ENCODE measurements at regions not wholly inside any gene's neighbourhood (a gene's known extent, or its start where the extent isn't known, plus 50 kb on each side); places are given as distances from the start of the nearest gene placed in this dataset.
"Not testable (repeated sequence)": the region's sequence is repeated elsewhere in the genome, so short reads cannot be mapped to it uniquely, and the experiment has no call there.

GRCh38 chr12:14215949-14216348 is 149.5 kb upstream of the ATF7IP start:
- not testable (repeated sequence) for DNase-seq

GRCh38 chr12:14216405-14217294 is 148.8 kb upstream of the ATF7IP start:
- DNase-seq = peak; percentile 4

DNA sequence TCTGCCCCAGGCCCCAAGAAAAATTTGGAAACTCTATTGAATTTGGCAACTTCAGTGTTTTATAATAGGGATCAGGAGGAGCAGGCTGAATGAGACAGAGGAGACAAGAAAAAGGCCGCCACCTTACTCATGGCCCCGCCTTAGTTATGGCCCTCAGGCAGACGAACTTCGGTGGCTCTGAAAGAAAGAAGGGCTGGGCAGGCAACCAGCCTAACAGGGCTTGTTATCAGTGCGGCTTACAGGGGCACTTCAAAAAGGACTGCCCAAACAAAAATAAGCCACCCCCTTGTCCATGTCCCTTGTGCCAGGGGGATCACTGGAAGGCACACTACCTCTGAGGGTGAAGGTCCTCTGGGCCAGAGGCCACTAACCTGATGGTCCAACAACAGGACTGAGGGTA is 146.3 kb upstream of the ATF7IP start:
- DNase-seq = no peak

DNA sequence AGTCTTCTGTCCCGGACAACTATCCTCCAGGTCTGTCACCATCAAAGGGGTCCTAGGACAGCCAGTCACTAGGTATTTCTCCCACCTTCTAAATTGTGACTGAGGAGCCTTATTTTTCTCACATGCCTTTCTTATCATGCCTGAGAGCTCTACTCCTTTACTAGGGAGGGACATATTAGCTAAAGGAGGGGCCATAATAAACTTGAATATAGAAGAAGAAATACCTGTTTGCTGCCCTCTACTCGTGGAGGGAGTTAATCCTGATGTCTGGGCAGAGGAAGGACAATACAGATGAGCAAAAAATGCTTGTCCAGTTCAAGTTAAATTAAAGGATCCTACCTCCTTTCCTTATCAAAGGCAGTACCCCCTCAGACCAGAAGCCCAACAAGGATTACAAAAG is 145.8 kb upstream of the ATF7IP start:
- DNase-seq = not testable (repeated sequence)

DNA sequence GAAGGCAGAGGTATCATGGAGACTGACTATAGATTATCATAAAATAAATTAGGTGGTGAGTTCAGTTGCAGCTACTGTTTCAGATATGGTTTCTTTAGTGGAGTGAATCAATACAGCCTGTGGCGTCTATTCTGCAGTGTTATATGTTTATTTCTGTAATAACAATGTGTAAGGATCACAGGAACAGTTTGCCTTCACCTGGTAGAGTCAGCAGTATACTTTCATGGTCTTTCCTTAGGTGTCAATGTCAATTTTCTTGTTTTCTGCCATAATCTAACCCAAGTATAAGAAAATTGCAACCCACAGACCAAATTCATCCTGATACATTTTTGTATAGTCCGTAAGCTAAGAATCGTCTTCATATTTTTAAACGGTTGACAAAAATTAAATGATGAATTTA is 140.4 kb upstream of the ATF7IP start:
- no peak for DNase-seq

DNA sequence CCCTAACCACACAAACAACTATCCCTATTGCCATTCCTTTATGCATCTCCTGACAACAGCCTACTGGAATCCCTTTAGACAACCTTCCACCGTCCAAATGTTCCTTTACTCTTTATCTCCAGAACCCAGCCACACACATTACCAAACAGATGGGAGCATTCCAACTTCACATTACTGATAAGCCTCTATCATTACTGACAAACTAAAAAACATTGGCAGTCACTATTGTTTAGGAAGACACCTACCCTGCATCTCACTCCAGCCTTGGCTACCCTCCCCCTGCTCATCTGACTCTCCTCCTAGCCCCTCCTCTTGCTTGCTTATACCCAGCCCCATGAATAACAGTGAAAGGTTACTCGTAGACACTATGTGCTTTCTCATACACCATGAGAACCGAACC is 130.3 kb upstream of the ATF7IP start:
- not testable (repeated sequence) for DNase-seq

DNA sequence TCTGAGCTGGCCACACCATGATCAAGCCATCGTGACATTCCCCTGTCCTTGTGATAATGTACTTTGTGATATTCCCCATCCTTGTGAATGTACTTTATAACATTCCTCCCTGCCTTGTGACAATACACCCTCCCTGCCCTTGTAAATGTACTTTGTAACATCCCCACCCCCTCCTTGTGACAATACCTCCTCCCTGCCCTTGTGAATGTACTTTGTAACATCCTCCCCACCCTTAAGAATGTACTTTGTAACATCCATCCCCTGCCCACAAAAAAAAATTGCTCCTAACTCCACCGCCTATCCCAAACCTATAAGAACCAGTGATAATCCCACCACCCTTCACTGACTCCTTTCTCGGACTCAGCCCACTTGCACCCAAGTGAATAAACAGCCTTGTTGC is 128.8 kb upstream of the ATF7IP start:
- not testable (repeated sequence) for DNase-seq

DNA sequence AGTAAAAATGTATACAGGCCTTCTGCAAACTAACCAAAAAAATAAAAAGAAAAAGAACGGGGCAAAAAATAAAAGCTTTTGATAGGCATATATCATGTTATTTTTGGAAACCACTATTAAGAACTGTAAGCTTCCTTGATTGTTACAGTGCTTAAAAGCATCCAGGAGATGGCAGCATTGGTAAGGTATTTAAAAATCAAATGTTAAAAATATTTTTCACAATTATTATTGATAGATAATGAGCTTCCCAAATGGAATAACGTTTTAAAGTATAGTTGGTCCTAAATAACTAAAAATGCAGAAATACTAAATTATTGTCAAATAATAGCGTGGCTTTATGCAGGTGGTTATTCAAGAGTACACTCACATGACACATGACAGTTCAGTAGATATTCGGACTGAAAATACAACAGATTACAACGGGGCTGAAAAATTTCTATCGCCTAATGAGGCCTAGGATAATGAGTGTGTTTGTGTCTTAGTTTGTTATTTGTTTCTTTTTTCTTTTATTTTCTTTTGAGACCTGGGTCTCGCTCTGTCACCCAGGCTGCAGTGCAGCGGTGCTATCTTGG is 127.2 kb upstream of the ATF7IP start:
- peak; percentile 36 for DNase-seq

DNA sequence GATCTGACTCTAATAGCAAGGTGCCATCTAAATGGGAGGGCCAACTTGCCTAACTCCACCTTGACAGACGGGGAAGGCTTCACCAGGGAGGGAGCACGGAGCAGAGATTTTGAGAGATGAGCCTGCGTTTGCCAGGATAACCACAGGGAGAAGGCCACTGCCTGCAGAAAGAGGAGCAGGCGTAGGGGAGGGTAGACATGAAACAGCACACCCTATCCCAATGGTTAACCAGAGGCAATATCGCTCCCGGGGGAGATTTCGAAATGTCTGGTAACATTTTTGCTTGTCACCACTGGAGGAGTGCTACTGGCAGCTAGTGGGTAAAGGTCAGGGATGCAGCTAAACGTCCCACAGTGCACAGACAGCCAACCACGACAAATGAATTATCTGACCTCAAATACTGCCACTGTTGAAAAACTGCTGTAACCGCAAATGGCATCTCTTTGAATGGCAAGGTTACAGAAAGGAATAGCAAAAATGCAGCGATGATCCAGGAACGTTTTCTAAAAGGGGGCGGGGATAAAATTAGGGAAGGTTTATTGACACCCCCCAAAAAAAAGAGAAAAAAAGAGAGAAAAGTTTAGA is 126.0 kb upstream of the ATF7IP start:
- peak; percentile 77 for DNase-seq

GRCh38 chr12:14239935-14240872 is 125.3 kb upstream of the ATF7IP start:
- peak; percentile 80 for DNase-seq

DNA sequence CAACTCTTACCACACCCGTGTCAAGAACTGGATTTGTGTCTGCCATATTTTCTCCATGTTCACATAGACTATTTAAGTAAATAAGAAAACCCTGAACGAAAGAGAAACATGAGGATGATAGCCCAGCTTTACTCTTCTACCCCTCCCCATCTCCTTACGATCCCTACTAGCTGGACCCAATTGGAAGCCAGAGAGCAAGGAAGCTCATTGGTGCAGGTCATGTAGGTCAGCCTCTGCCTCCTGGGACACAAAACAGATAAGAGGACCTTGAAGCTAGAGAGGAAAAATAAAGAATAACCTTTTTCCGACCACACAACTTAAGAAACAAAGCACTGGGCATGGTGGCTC is 124.6 kb upstream of the ATF7IP start:
- DNase-seq = no peak

GRCh38 chr12:14242825-14243224 is 122.7 kb upstream of the ATF7IP start:
- DNase-seq = not testable (repeated sequence)

- no peak for DNase-seq
Measured at GRCh38 chr12:14243941-14244340, 121.5 kb upstream of the ATF7IP start.

GRCh38 chr12:14244876-14245669 is 120.4 kb upstream of the ATF7IP start:
- DNase-seq = no peak

DNA sequence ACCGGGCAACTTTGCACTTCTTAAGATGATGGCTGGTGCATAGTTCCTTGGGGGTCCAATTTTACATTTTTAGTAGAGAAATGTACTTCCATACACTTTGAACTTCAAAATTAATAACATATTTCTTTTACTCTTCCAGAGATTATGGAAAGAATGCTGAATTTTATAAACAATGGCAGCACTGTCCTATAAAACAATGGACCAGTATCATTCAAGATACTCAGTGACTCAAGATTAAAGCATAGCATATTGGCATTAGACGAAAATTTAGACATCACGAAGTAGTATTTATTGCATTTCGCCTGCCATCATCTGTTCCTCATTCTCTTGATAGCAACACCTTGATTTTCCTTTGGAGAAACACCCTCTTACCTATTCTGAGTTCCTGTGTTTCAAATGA is 118.3 kb upstream of the ATF7IP start:
- no peak for DNase-seq

DNA sequence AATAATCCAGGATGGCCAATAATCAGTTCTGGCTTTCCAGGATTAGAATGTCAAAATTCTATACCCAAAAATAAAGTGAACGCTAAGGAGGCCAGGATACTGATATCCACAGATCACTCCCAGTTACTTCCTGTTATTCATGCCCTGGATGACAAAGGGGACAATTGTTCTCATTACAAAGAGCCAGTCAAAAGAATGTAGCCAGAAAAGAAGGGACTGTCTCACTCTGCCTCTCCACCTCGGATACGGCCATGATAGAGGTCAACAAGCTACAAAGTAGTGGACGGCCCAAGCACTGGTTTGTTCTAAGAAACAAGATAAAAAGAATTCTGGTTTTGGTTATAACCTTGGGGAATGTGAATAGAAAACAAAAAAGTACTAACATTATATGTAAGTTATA is 116.1 kb upstream of the ATF7IP start:
- DNase-seq = no peak

- DNase-seq = no peak
Measured at GRCh38 chr12:14252697-14253096, 112.8 kb upstream of the ATF7IP start.

DNA sequence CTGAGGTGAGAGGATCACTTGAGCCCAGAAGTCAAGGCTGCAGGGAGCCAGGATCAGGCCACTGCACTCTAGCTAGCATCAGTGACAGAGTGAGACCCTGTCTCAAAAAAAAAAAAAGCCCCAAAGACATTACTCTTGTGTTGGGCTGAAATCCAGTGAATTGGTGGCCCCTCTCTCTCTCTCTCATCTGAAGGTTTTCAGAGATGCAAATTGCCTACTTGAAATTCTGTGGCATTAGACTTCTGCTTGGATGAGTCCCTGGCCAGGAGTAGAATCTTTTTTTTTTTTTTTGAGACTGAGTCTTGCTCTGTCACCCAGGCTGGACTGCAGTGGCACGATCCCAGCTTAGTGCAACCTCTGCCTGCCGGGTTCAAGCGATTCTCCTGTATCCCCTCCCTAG is 112.0 kb upstream of the ATF7IP start:
- no peak for DNase-seq

GRCh38 chr12:14254781-14255180 is 110.7 kb upstream of the ATF7IP start:
- DNase-seq = no peak

GRCh38 chr12:14256121-14256520 is 109.4 kb upstream of the ATF7IP start:
- DNase-seq = no peak

GRCh38 chr12:14256555-14257169 is 108.8 kb upstream of the ATF7IP start:
- peak; percentile 82 for DNase-seq

DNA sequence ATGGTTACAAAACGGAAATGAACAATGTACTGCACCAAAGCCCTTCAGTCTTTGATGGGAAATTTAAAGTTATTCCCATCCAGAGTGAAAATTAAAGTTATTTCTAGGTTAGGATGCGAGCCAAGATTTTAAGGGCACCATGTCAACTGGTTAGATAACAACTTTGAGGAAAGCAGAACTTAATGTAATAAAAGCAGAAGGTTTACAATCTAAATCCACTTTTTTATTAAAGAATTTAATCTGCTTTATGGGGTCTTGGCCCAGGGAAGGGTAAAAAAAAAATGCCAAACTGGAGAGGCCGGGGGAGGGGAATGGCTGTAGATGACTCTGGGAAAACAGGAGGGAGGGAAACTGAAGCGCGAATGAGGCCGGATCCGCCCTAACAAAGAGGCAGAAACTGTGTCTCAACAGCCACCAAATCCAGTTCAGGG is 108.2 kb upstream of the ATF7IP start:
- DNase-seq = no peak

Measured in NCI-H146 (cell line).